ENCODE measurements at regions not wholly inside any gene's neighbourhood (a gene's known extent, or its start where the extent isn't known, plus 50 kb on each side); places are given as distances from the start of the nearest gene placed in this dataset.

DNA sequence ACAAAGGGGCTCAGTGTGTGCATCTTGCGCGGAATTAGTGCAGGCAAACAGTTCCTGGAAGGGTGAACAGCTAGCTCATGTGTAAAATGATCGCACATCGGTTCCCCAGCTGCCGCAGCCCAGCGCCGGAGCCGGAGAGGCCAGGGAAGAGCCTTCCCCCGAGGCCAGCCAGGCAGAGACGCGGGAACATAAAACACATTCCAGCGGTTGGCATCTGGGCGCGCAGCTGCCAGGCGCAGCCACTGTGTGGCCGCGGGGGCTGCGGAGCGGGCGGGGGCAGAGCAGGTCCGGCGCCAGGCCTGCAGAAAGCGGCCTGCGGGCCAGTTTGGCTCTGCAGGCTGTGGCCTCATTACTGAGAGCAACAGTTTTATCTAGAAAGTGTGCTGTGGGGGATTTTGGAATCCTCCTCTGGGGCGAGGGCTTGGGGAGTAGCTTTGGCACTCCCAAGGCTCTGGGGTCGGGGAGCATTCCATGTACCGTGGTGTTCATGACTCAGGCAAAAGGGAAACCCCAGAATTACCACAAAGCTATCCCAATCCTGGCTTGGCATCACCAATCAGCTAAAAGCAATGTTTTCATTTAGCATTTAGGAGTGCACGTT, 74.3 kb downstream of the SAMD9 start:
- TF ChIP-seq CTCF (IDR thresholded peaks at IDR 0.05; ENCODE audit: low read depth, low read length) (no peak), POLR2A (IDR thresholded peaks at IDR 0.05; ENCODE audit: extremely low read depth, insufficient read length) (no peak), MYC (IDR thresholded peaks at IDR 0.05; ENCODE audit: low read depth, low read length) (no peak)
- TF ChIP-seq, protein P1, sequence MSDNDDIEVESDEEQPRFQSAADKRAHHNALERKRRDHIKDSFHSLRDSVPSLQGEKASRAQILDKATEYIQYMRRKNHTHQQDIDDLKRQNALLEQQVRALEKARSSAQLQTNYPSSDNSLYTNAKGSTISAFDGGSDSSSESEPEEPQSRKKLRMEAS (IDR thresholded peaks at IDR 0.05; ENCODE audit: low read depth, low read length): no peak
